Stimulated activated naive CD4-positive, alpha-beta T cell treated with Interleukin-2 at 50 U/mL for 16 hours (primary cell): ENCODE measurements at regions not wholly inside any gene's neighbourhood (a gene's known extent, or its start where the extent isn't known, plus 50 kb on each side); places are given as distances from the start of the nearest gene placed in this dataset.

ENCODE experiments used
- DNase-seq: peaks from one replicate; lab custom pipeline; 2025; lab: John Stamatoyannopoulos, UW

- DNase-seq: no peak
Observed at GRCh38 chr6:87936065-87936464, 111.6 kb upstream of the SPACA1 start.

- no peak for DNase-seq
Observed at GRCh38 chr6:87935196-87935595, 112.4 kb upstream of the SPACA1 start.

- no peak for DNase-seq
Observed at GRCh38 chr6:87932361-87932760, 115.3 kb upstream of the SPACA1 start.

GRCh38 chr6:87929843-87930288 is 117.8 kb upstream of the SPACA1 start:
- DNase-seq: peak; percentile 25

GRCh38 chr6:87926687-87927086 is 121.0 kb upstream of the SPACA1 start:
- no peak for DNase-seq

- DNase-seq: no peak
Observed at GRCh38 chr6:87926072-87926471, 121.6 kb upstream of the SPACA1 start.

- no peak for DNase-seq
Observed at GRCh38 chr6:87925373-87926060, 122.1 kb upstream of the SPACA1 start.

- DNase-seq: no peak
Observed at GRCh38 chr6:87923389-87924050, 124.1 kb upstream of the SPACA1 start.

- DNase-seq: no peak
Observed at GRCh38 chr6:87922947-87923330, 124.7 kb upstream of the SPACA1 start.

GRCh38 chr6:87922196-87922946 is 125.3 kb upstream of the SPACA1 start:
- no peak for DNase-seq

- no peak for DNase-seq
Observed at GRCh38 chr6:87921034-87921433, 126.6 kb upstream of the SPACA1 start.

GRCh38 chr6:87920245-87920644 is 127.4 kb upstream of the SPACA1 start:
- DNase-seq: no peak

- no peak for DNase-seq
Observed at GRCh38 chr6:87919416-87919815, 128.2 kb upstream of the SPACA1 start.

- DNase-seq: no peak
Observed at GRCh38 chr6:87919001-87919400, 128.6 kb upstream of the SPACA1 start.

GRCh38 chr6:87918461-87918941 is 129.1 kb upstream of the SPACA1 start:
- no peak for DNase-seq

GRCh38 chr6:87917886-87918285 is 129.8 kb upstream of the SPACA1 start:
- DNase-seq: no peak

- DNase-seq: no peak
Observed at GRCh38 chr6:87916446-87916845, 131.2 kb upstream of the SPACA1 start.

GRCh38 chr6:87914637-87915395 is 132.8 kb upstream of the SPACA1 start:
- DNase-seq: no peak

- DNase-seq: no peak
Observed at GRCh38 chr6:87913974-87914373, 133.7 kb upstream of the SPACA1 start.

- no peak for DNase-seq
Observed at GRCh38 chr6:87912102-87912501, 135.5 kb upstream of the SPACA1 start.

GRCh38 chr6:87909849-87910248 is 137.8 kb upstream of the SPACA1 start:
- DNase-seq: no peak
